Left renal pelvis (tissue), 4 donors: ENCODE measurements at regions not wholly inside any gene's neighbourhood (a gene's known extent, or its start where the extent isn't known, plus 50 kb on each side); places are given as distances from the start of the nearest gene placed in this dataset.

Source experiments
- DNase-seq, 4 donors: peaks; one replicate each; pipeline ENCODE4 v3.0.0-alpha.2; 2013; ENCODE audit warnings: low read depth in 4 of 4, low spot score in 3 of 4

DNA sequence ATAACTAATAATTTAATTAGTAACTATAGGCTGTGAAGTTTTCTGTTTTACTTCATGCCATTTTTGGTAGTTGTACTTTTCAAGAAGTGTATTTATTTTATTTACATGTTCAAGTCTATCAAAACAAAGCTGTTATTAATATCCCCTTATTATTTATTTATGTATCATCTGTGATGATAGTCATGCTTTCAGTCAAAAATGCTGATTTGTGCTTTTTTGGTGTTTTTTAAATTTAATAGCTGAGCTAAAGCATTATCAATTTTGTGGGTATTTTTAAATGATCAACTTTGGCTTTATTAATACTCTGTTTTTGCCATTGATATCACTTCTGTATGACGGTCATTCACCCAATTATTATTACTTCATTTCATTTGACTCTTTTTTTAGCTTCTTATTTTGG, 1229.2 kb upstream of the CADM2 start:
- DNase-seq: no peak

DNA sequence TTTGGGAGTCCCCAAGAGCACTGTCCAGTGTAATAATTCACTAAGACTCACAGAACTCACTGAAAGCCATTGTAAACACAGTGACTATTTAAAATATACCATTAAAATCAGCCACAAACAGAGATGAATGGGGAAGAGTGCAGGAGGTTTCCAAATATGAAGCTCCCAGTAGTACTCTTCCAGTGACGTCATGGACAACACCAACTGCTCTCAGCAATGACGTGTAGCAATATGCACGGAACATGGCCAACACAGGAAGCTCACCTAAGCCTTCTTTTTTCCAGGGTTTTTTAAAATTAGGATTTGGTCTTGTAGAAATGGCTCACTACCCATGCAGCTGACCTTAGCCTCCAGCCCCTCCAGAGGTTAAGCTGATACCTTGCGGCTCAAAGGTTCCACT, 1224.1 kb upstream of the CADM2 start:
- no peak for DNase-seq

DNA sequence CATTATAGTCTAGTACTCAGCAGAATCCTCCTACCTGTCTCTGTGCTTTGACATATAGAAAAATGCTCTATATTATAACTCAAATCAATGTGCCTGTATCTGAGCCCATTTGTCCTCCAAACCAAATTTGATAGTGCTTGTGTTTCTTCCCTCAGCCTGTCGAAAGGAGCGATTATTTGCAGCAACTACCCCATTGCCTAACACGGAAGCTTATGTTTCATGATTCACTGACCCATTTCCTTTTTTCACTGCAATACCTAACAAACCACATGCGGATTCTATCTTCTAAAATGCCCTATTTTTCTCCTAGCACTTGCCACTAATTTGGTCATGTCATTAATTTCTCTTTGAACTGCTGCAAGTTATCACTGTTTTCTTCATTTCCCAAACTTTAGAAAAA, 1220.6 kb upstream of the CADM2 start:
- DNase-seq: no peak

DNA sequence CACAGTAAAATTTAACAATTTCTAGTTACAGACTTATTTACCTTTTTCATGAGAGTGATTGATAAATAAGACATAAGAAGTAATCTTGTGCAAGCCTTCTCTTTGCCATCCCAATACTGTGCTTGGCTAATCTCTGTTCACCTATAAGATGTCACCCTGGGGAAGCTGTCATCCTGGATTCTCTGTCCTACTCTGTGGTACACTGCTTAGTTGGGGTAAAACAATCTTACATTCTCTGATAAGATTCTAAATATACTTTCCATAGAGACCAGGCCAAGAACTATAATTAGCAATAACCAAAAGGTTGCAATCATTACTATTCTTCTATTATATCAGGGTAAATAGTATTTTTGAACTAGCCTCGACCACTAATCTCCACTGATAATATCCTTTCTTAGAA, 1218.3 kb upstream of the CADM2 start:
- no peak for DNase-seq

DNA sequence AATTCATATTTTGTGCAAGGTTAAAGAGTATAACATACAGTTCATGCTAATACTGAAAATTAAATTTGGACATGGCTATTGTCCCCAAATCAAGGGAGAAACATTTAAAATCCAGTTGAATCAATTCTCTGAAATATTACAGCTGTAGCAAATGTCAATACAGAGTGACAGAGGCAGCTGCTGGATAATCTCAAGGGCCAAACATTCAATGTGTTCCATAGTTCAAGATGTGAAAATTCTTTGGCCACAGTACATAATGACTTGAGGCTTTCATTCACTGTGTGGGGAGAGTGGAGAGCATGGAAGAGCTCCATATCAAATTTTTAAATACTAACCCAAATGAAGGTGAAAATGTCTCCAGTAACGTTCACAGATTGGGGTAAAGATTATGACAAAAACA, 1192.8 kb upstream of the CADM2 start:
- no peak for DNase-seq

DNA sequence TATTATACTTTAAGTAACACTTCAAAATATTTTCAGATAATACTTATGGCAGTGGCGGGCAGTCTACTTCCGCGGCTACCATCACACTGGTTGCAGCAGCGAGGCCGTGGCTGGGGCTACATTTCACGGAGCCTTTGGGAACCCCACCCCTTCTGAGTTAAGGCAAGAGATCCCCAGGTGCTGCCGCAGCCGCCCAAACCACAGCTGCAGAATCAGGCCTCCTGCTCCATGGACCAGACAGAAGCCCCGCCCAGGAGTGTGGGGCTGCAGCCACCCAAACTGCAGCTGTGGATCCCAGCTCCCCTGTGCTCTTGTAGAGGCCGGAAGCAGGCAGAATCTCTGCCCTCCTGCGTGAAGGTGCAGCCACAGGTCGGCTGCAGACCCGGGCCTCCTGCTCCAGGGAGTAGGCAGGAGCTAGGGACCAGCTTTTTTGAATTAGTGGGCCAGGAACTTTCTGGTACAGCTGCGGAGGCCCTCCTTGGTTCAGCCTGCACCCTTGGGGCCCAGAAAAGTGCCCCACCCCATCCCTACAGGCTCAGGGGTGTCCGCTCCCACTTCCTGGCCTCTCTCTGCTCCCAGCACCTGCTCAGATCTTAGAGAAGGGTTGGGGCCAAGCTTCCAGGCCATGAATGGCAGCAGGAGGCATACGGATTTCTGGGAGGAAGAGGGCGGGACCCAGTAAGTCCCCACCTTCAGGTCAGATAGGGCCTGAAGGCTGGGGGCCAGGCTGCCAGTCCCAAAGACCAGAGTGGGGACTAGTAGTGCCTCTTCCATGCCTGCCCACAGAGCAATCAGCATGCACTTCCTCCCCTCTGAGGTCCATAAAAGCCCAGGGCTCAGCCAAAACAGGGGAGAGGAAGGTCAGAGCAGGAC, 1188.8 kb upstream of the CADM2 start:
- DNase-seq: no peak

DNA sequence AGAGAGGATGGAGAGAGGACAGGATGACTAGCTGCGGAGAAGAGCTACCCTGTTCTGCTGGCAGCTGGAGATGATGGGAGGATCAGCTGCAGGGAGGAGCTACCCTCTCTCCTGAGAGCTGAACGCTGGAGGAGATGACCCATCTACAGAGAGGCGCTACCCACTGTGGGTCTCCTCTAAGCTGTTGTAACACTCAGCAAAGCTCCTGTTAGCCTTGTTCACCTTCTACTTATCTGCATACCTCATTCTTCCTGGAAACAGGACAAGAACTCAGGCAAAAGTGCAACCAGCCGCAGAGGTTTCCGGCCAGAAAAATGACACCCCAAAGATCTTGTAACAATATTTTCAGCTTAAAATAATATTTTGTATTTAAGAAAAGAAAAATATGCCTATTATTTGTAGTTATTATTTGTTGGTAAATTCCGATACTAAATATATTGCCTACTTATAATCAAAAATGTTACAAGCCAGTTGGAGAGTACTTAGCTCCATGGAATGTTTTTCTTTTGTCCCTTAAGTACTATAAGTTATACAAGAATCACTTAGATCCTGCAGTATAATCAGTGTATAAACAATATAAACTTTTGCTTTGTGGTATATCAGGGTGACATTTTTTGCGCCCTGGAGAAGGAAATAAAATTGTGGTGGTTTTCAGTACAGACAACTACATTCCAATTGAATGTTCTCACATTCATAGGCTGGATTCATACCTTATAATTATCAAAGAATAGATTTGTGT, 1188.0 kb upstream of the CADM2 start:
- DNase-seq: no peak

DNA sequence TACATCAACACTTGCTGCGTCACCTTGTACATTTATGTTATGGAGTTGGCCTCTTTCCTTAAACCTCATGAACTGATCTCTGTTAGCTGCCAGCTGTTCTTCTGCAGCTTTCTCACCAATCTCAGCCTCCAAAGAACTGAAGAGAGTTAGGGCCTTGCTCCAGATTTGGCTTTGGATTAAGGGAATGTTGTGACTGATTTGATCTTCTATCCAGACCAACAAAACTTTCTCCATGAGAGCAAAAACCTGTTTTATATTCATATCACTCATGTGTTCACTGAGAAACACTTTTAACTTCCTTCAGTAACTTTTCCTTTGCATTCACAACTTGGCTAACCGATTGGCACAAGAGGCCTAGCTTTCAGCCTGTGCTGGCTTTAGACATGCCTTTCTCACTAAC, 1156.0 kb upstream of the CADM2 start:
- DNase-seq: no peak

DNA sequence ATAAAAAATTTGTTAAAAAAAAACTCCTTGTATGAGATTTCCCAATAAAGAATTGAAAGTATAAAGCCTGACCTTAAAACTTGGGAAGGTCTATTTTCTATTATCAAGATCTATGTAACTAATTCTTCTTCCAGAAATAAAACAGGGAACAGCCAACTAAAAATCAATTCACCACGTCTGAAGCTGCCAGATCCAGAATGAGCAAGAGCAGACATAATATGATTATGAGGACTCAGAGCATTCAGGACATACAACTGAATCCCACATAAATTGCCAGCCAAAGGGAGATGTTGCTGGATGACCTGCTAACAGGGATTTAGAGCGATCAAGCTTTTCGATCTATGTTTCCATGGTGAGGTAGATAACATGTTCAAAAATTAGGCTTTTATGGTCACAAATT, 1151.3 kb upstream of the CADM2 start:
- DNase-seq: no peak

DNA sequence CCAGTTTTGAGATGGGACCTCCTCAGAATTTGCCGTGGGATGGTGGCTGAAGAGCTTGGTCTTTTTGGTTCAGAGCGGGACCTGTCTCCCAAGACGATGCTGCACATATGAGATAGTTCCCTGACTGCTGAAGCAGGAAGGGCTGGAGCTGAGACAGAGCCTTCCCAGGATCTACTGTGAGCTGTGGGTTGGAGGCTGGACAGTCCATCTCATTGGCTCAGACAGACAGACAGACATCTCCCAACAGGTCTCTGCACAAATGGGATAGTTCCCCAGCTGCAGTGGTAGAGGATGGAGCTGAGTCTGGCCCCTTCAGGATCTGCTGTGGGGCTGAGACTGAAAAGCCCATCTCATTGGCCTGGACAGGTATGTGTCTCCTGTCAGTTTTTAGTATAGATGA, 1145.6 kb upstream of the CADM2 start:
- no peak for DNase-seq

DNA sequence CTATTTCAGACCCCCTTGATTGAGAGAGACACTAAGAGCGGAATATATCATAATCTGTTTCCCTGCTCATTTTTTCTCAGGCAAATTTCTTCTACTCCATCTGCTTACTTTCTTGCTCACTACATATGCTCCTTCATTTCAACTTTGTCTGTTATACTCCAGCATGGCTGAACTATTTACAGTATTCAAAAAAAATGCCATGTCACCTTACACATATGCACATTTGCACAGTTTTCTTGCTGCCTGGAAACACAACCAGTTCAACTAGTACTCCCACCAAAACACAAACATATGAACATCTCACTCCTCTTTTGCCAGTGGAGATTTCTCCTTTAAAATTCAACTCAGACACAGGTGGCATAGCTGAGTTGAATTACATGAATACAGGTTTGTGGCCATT, 1142.1 kb upstream of the CADM2 start:
- DNase-seq: no peak

DNA sequence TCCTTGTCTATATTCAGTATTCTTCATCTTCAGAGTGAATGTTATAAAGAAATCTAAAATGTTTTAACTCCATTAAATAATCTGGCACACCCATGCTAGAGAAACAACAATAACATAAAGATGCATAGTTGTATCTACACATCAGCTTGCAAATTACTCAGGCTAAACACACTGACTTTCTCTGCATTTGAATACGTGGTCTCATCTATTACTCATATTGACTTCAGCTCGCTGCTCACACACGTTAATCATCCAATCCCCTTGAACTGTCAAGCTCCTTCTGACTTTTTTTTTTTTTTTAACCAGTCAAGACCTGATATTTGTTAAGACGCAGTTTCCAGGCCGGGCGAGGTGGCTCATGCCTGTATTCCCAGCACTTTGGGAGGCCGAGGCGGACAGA, 1137.3 kb upstream of the CADM2 start:
- DNase-seq: no peak

DNA sequence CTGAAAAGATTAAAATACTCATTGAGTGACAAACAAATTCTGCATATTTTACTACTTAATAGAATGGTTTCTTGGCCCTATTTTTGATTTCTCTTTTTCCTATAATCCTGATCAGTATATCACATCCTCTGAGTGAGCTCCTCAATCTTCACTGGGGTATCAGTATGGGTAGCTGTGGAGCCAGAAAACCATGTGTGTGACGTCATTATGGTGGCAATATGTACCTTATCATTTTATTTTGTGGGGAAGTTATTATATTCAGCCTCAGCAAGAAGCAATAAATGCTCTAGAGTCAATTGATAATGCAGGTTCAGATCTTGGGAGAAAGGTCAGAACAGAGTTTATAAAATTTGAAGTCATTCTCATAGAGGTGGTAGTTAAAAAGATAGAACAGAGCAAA, 1135.7 kb upstream of the CADM2 start:
- DNase-seq: no peak

DNA sequence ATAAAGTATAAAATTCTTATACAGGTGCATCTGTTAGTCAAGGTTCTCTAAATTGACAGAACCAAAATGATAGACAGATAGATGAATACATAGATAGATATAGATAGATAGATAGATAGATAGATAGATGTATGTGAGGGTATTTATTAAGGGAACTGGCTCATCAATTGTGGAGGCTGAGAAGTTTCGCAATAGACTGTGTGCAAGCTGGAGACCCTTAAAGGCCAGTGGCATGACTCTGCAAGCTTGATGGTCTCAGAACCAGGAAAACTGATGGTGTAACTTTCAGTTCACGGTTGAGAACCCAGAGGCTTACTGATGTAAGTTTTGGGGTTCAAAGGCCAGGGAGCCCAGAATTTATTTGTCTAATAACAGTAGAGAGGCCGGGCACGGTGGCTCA, 1123.7 kb upstream of the CADM2 start:
- no peak for DNase-seq

DNA sequence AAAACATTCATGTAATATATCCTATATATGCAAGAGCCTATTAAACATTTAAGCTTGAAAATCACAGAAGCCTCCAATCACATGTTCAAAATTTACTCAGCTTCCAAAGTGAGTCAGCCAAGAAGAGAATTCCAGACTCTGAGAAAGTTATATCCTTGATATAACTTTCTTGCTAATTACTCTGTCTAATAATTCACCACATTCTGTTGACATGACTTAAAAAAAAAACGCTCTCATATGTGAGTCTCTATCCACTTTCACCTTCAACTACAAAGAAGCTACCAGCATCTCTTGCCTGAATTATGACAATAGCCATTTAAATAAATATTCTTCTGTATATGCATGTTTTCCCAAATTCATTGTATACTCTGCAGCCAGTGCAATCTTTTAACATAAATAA, 1116.3 kb upstream of the CADM2 start:
- DNase-seq: no peak

DNA sequence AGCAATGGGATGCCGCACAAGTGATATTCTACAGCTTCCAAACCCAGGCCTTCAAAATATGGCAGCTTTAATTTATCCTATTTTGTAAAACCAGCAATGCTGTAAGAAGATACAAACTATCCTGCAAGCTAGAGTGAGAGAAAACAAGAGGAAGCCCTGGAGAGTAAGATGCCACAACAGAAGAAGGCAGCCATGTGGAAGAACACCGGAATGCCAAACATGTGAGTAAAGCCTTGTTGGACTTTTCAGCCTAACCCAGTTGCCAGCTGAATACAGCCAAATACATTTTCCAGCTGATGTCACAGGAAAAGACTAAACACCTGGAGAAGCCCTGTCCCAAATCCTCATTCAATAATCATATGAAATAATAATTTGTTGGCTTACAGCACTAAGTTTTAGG, 1115.1 kb upstream of the CADM2 start:
- DNase-seq: no peak

DNA sequence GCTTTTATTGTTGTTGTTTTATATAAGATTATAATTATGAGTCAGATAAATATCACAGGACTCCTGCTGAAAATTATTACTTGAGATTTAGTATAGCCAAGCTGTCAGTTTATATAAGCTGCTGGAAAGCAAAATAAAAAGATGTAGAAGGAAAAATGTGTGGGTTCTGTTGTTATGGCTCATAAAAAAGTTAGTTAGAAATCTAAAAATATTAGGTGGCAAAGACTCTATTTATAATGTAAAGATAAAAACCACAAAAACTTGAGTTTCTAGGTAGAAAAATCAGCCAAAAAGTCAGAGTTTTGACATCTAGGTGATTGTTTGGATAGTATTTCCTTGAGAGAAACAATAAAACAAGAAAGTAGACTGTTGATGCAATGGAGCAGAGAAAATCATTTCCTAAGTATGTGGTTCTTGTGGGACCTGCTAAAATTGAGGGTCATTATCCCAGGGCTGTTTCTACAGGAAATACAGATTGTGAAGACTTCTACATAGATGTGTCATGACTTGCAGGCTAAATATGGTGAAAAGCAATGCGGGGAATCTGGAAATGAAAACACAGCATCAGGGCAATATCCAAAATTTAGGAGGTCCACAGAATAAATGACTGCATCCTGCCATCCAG, 1109.6 kb upstream of the CADM2 start:
- no peak for DNase-seq

DNA sequence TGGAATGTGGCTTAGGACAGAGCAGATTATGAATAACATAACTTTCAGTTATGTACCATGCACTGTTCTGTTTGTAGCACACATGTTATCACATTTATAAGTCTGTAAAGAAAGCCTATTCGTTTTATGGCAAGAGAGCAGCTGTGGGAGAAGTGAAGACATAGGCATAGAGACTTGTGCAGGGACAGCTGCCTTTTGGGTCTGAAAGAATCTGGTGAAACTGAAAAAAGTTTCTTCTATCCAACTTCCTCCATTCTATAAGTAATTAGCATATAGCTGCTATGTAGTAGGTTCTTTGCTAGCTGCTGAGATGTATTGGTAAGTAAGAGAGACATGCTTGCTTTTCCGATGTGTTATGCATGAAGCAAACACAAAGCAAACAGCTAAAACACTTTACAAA, 1095.4 kb upstream of the CADM2 start:
- DNase-seq: no peak

DNA sequence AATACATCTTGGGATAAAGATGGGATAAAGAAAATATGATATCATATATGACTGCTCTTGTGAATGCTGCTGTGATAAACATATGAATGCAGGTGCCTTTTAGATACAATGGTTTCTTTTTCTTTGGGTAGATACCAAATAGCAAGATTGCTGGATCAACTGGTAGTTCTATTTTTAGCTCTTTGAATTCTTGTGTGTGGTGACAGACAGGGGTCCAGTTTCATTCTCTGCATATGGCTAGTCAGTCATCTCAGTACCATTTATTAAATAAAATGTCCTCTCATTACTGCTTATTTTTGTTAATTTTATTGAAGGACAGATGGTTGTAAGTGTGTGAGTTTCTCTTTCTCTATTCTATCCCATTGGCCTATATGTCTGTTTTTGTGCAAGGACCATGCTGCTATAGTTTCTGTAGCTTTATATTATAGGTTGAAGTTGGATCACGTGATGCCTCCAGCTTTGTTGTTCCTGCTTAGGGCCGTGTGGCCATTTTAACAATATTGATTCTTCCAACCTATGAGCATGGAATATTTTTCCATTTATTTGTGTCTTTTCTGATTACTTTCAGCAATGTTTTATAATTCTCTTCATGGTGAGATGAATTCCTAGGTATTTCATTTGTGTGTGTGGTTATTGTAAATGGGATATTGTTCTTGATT, 1089.8 kb upstream of the CADM2 start:
- DNase-seq: no peak

DNA sequence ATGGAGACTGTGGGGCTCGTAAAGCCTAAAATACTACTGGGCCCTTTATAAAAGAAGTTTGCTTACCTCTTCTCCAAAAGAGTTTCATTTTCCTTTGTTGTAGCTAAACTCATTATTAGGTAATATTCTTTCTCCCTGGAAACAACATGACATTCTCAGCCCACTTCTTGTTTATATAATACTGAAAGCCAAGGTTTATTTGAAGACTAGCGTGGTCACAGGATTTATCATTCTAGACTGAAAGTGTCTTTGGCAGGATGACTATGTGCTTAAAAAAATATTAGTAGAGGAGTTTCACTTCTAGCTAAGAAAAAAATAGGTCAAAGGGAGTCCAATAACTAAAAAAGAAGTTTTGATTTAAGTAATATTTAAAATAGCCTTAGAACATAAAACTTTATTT, 1085.2 kb upstream of the CADM2 start:
- no peak for DNase-seq

DNA sequence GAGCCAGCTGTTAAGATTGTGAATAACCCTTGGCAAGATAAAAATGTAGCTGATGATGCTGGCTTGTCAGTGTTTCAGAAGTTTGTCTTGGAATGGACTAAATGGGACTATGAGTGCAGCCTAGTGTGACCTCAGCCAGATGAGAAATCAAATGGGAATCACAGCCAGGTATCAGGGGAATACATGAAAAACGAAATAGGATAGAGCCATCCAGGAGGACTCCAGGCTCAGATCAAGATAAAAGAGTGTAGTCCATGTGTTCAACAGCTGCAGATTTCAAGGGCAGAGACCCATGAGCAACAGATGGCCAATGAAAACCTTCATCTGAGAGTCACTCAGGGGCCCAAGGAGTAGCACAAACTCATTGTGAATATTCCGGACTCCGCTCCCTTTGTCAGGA, 1080.9 kb upstream of the CADM2 start:
- no peak for DNase-seq
